Nephron (organoid): ENCODE measurements at regions not wholly inside any gene's neighbourhood (a gene's known extent, or its start where the extent isn't known, plus 50 kb on each side); places are given as distances from the start of the nearest gene placed in this dataset.
A peak's percentile ranks its signal among the peaks of the same experiment; 100 is the strongest.

ENCODE experiments used
- H3K27ac Mint-ChIP-seq, 3 experiments: 2 replicates each; pipeline ENCODE4 v1.8.0; 2020; ENCODE audit warnings: mixed read lengths in 3 of 3, mild to moderate bottlenecking in 2 of 3, moderate library complexity in 1 of 3
- H3K27me3 Mint-ChIP-seq: 2 replicates; pipeline ENCODE4 v1.8.0; 2021; ENCODE audit warnings: low read depth, mild to moderate bottlenecking, moderate library complexity, mixed read lengths
- H3K36me3 Mint-ChIP-seq: 2 replicates; pipeline ENCODE4 v1.8.0; 2020; ENCODE audit warnings: low read depth, mixed read lengths
- H3K4me1 Mint-ChIP-seq: 2 replicates; pipeline ENCODE4 v1.8.0; 2020; ENCODE audit warnings: mixed read lengths
- H3K4me3 Mint-ChIP-seq, 3 experiments: 2 replicates each; pipeline ENCODE4 v1.8.0; 2020; ENCODE audit warnings: mild to moderate bottlenecking in 3 of 3, mixed read lengths in 3 of 3, moderate library complexity in 2 of 3
- H3K9me3 Mint-ChIP-seq: 2 replicates; pipeline ENCODE4 v1.8.0; 2020; ENCODE audit warnings: mixed read lengths
- TF ChIP-seq, protein P1 (sequence below), 3 experiments: fragments of 200-600 bp; sonication (generic); IDR thresholded peaks; one replicate each; pipeline ENCODE4 v1.5.0; 2021; ENCODE audit warnings: antibody characterized with exemption in 3 of 3; ENCODE audit not compliant: unreplicated experiment in 3 of 3

DNA sequence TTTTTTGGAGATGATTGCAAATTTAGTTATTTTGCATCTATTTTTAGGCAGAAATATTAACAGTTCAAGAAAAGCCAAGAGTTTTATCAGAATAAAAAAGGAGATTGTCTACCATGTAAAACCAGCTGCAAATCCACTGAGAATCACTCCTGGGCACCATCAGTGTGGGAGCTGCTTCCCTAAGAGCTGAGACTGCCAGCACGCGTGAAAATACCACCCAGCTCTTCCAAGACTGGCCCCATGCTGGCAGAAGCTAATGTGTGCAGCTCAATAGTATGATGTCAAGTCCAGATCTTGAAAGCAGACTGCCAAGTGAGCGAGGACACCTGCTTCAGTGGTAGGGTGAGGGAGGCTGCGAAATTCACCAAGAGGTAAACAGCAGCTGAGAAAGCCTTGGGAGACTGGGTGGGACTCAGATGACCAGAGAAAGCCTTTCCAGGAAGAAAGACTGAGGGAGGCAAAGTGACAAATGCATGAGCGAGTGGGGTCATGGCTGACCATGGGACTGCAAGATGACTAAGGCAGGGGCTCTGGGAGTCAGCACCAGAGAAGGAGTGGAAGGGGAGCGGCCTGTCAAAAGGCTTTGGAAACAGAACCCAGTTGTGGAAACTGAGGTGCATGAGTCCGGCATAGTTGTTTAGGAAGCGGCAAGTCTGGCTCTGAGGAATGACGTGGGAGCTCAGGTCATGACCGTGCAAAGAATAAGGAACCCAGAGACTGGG is 200.9 kb downstream of the GADD45G start:
- no peaks in the 10 kb centered on the region for H3K9me3 Mint-ChIP-seq
- H3K27ac Mint-ChIP-seq: peak overlapping the region in 1 of 3 experiments; percentile 72
- H3K36me3 Mint-ChIP-seq: no peaks in the 10 kb centered on the region
- H3K27me3 Mint-ChIP-seq: peaks cover 31% of the 10 kb centered on the region
- TF ChIP-seq, protein P1, sequence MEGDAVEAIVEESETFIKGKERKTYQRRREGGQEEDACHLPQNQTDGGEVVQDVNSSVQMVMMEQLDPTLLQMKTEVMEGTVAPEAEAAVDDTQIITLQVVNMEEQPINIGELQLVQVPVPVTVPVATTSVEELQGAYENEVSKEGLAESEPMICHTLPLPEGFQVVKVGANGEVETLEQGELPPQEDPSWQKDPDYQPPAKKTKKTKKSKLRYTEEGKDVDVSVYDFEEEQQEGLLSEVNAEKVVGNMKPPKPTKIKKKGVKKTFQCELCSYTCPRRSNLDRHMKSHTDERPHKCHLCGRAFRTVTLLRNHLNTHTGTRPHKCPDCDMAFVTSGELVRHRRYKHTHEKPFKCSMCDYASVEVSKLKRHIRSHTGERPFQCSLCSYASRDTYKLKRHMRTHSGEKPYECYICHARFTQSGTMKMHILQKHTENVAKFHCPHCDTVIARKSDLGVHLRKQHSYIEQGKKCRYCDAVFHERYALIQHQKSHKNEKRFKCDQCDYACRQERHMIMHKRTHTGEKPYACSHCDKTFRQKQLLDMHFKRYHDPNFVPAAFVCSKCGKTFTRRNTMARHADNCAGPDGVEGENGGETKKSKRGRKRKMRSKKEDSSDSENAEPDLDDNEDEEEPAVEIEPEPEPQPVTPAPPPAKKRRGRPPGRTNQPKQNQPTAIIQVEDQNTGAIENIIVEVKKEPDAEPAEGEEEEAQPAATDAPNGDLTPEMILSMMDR (IDR thresholded peaks at IDR 0.05; ENCODE audit: unreplicated experiment in 3 of 3): no peak
- H3K4me1 Mint-ChIP-seq: peaks cover 93% of the 10 kb centered on the region
- peak overlapping the region in 2 of 3 experiments; percentile 5 to 16 for H3K4me3 Mint-ChIP-seq

DNA sequence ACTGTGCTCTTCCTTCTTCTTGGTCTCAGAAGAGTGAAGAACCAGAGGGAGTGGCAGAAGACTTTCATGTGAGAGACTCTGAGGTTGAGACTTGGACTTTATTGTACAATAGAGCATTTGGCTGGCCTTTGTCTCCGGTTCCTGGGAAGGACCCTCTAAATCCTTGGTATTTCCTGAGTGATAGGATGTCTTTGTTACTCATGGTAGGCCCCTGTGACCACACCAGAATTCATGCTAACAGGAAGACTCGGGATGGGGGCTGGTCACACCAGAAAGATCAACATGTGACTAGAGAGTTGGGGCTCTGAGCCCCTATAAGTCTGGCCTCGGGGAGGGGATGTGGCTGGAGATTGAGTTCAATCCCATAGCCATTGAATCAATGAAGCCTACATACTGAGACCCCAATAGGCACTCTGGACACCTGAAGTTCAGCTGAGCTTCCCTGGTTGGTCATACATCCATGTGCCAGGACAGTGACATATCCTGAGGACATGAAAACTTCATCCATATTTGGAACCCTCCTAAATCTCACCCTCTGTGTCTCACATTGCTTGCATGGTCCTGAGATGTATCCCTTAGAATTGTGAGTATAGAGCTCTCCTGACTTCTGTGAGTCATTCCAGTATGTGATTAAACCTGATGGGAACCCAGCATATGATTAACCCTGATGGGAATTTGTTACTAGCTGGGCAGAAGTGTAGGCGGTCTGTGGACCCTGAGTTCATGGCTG is 201.7 kb downstream of the GADD45G start:
- peaks cover 35% of the 10 kb centered on the region for H3K27me3 Mint-ChIP-seq
- no peaks in the 10 kb centered on the region for H3K9me3 Mint-ChIP-seq
- H3K27ac Mint-ChIP-seq: no peak overlapping the region
- no peak overlapping the region for H3K4me3 Mint-ChIP-seq
- H3K36me3 Mint-ChIP-seq: no peaks in the 10 kb centered on the region
- peaks cover 93% of the 10 kb centered on the region for H3K4me1 Mint-ChIP-seq
- TF ChIP-seq, protein P1 (IDR thresholded peaks at IDR 0.05; ENCODE audit: unreplicated experiment in 3 of 3): no peak

DNA sequence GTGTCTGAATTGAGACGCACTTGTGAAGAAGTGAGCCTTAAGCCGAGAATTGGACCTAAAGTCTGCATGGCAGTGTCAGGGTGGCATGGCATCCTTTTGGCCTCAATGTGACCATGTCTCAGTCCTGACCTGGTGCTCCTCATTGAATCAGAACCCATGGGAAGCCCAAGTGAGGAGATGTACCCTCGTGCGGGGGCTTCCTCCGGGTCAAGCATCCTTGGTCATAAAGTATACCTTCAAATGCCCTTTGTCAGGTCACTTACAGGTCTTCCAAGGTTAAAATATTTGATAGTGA is 202.2 kb downstream of the GADD45G start:
- H3K27ac Mint-ChIP-seq: no peak overlapping the region

DNA sequence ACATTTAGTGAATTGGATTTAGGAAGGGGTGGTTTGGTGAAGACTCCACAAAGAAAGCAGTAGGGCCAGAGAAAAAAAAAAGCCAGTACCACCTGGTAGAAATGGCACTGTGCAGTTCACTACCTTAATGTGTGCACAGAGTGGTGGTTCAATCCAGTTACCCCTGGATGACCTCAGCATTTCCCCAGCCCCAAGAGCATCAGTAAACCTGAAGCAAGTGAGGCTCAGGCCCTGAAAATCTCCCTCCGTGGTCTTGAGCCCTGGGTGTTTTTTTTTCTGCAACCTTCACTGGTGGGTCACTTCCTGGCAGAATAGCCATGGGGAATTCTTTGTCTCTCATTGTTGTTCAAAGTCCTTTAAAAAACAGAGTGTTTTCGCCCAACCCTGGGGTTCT is 202.9 kb downstream of the GADD45G start:
- Mint-ChIP-seq H3K27ac (peak overlapping the region; percentile 10 to 76 (median 68)), H3K27me3 (peaks cover 35% of the 10 kb centered on the region), H3K36me3 (no peaks in the 10 kb centered on the region), H3K4me1 (peaks cover 86% of the 10 kb centered on the region), H3K4me3 (no peak overlapping the region), H3K9me3 (no peaks in the 10 kb centered on the region)
- TF ChIP-seq, protein P1 (IDR thresholded peaks at IDR 0.05; ENCODE audit: unreplicated experiment in 3 of 3): no peak

More for the DNA sequence above, 202.2 kb downstream of the GADD45G start:
- Mint-ChIP-seq H3K4me1 (peaks cover 88% of the 10 kb centered on the region), H3K9me3 (no peaks in the 10 kb centered on the region), H3K27me3 (peaks cover 35% of the 10 kb centered on the region), H3K4me3 (no peak overlapping the region), H3K36me3 (no peaks in the 10 kb centered on the region)
- TF ChIP-seq, protein P1 (IDR thresholded peaks at IDR 0.05; ENCODE audit: unreplicated experiment in 3 of 3): no peak

DNA sequence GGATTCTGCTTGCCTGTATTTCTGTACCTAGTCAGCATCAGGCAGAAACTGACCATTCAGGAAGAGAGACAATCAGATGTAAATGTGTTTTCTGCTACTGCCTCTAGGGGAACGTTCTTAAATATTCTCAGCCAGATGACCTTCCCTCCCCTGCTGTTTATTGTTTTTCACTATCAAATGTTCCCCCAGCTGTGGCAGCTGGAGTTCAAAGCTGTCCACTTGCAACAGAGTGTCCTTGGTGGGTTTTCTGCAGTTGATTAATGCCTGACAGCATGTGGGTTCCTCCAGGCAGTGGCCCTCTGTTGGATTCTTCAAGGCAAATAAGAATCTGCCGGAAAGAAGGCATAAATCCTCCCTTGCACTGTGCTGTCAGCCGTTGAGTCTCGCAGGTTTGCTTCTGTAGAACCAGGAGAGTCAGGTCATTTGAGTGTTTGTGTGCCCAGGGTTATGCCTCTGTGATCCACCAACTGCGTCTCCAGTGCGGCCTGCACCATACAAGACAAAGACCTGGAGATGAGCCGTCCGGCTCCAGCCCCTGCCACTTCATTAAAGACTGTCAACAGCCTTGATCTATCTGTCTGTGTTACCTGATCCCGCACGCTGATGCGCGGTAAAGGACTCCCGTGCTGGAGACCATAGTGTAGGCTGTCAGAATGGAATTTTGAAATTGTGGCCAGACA is 203.4 kb downstream of the GADD45G start:
- H3K36me3 Mint-ChIP-seq: no peaks in the 10 kb centered on the region
- H3K4me3 Mint-ChIP-seq: no peak overlapping the region
- peak overlapping the region; percentile 10 to 76 (median 68) for H3K27ac Mint-ChIP-seq
- peaks cover 81% of the 10 kb centered on the region for H3K4me1 Mint-ChIP-seq
- TF ChIP-seq, protein P1 (IDR thresholded peaks at IDR 0.05; ENCODE audit: unreplicated experiment in 3 of 3): peak in 2 of 3 experiments; percentile 30 to 48
- H3K9me3 Mint-ChIP-seq: no peaks in the 10 kb centered on the region
- H3K27me3 Mint-ChIP-seq: peaks cover 39% of the 10 kb centered on the region
